Neural progenitor cell (in vitro differentiated cells): ENCODE measurements at regions not wholly inside any gene's neighbourhood (a gene's known extent, or its start where the extent isn't known, plus 50 kb on each side); places are given as distances from the start of the nearest gene placed in this dataset.

Experiments used
- DNase-seq: peaks from one replicate; pipeline ENCODE4 v3.0.0-alpha.2; 2016; ENCODE audit warnings: low spot score
- H2AFZ ChIP-seq: fragments of 200-600 bp; sonication (generic); replicated peaks from 2 replicates; pipeline ENCODE4 v1.6.1; 2016; ENCODE audit warnings: antibody characterized with exemption
- H3F3A ChIP-seq: fragments of 200-600 bp; sonication (generic); 2 replicates; pipeline ENCODE4 v1.6.1; 2016; ENCODE audit warnings: antibody characterized with exemption, low read depth
- H3K27ac ChIP-seq: fragments of 200-600 bp; sonication (generic); 2 replicates; pipeline ENCODE4 v1.5.1; 2016; ENCODE audit warnings: mild to moderate bottlenecking
- H3K27me3 ChIP-seq: fragments of 200-600 bp; sonication (generic); 2 replicates; pipeline ENCODE4 v1.6.1; 2016; ENCODE audit warnings: mild to moderate bottlenecking, moderate library complexity
- H3K36me3 ChIP-seq: fragments of 200-600 bp; sonication (generic); 2 replicates; pipeline ENCODE4 v1.5.1; 2016
- H3K4me1 ChIP-seq: fragments of 200-600 bp; sonication (generic); 2 replicates; pipeline ENCODE4 v1.6.1; 2016; ENCODE audit warnings: mixed run types
- H3K4me2 ChIP-seq: fragments of 200-600 bp; sonication (generic); 2 replicates; pipeline ENCODE4 v1.6.1; 2016
- H3K4me3 ChIP-seq: fragments of 200-600 bp; sonication (generic); 2 replicates; pipeline ENCODE4 v1.5.1; 2016
- H3K79me2 ChIP-seq: fragments of 200-600 bp; sonication (generic); 2 replicates; pipeline ENCODE4 v1.6.1; 2016; ENCODE audit warnings: low read depth
- H3K9ac ChIP-seq: fragments of 200-600 bp; sonication (generic); 2 replicates; pipeline ENCODE4 v1.6.1; 2016
- H3K9me3 ChIP-seq: fragments of 200-600 bp; sonication (generic); 2 replicates; pipeline ENCODE4 v1.5.1; 2016; ENCODE audit warnings: low read depth
- H4K20me1 ChIP-seq: fragments of 200-600 bp; sonication (generic); 2 replicates; pipeline ENCODE4 v1.6.1; 2016; ENCODE audit warnings: low read depth
- H3K27ac Mint-ChIP-seq: 3 replicates; pipeline ENCODE4 v1.8.0; 2021; ENCODE audit warnings: mixed read lengths
- H3K27me3 Mint-ChIP-seq: 2 replicates; pipeline ENCODE4 v1.8.0; 2022; ENCODE audit warnings: low read depth, mild to moderate bottlenecking, inconsistent platforms, moderate library complexity, mixed read lengths; ENCODE audit not compliant: insufficient read depth
- H3K36me3 Mint-ChIP-seq: 3 replicates; pipeline ENCODE4 v1.8.0; 2021; ENCODE audit warnings: mixed read lengths
- H3K4me1 Mint-ChIP-seq: 3 replicates; pipeline ENCODE4 v1.8.0; 2021; ENCODE audit warnings: mixed read lengths
- H3K4me3 Mint-ChIP-seq: 3 replicates; pipeline ENCODE4 v1.8.0; 2021; ENCODE audit warnings: mild to moderate bottlenecking, moderate library complexity, mixed read lengths
- H3K9me3 Mint-ChIP-seq: 3 replicates; pipeline ENCODE4 v1.8.0; 2020; ENCODE audit warnings: mixed read lengths
- EZH2 ChIP-seq: fragments of 200-600 bp; sonication (generic); IDR thresholded peaks from 2 replicates; pipeline ENCODE4 v1.6.1; 2017; ENCODE audit warnings: antibody characterized with exemption, mild to moderate bottlenecking, moderate library complexity
- EZH2phosphoT487 ChIP-seq: fragments of 200-600 bp; sonication (generic); IDR thresholded peaks from 2 replicates; pipeline ENCODE4 v1.6.1; 2017; ENCODE audit warnings: antibody characterized with exemption
- TF ChIP-seq, protein P1 (sequence below): fragments of 200-600 bp; sonication (generic); IDR thresholded peaks from 2 replicates; pipeline ENCODE4 v1.5.1; 2017; ENCODE audit warnings: antibody characterized with exemption, mild to moderate bottlenecking

DNA sequence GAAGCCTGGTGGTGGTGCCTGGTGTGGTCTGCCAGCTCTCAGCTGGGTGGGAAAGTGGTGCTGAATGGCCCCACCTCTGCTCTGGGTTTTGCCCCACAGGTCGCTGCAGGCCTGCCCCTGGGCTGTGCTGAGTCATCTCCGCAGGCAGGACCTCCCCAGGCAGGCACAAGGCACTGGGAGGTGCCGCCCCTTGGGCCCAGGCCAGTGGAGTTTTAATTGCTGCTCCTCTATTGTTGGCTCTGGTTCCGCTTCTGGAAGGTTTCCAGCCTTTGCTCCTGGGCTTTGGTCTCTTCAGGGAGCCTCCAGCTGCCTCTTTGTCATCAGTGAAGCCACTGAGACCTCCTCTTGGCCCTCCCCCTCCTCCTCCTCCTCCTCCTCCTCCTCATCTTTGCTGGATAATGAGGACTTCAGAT is 180.3 kb upstream of the GRB10 start:
- peaks cover 1% of the 10 kb centered on the region for H3K36me3 Mint-ChIP-seq
- H3K4me1 Mint-ChIP-seq = peaks cover 13% of the 10 kb centered on the region
- H3K27me3 Mint-ChIP-seq = peaks cover 13% of the 10 kb centered on the region
- H3F3A ChIP-seq = peaks cover 2% of the 10 kb centered on the region
- DNase-seq = peak; percentile 25
- H3K4me2 ChIP-seq = no peak overlapping the region
- H4K20me1 ChIP-seq = no peaks in the 10 kb centered on the region
- H3K27ac ChIP-seq = no peak overlapping the region
- H3K4me1 ChIP-seq = peaks cover 3% of the 10 kb centered on the region
- no peak overlapping the region for H3K4me3 Mint-ChIP-seq
- H3K4me3 ChIP-seq = no peak overlapping the region
- TF ChIP-seq EZH2 (no peak), EZH2phosphoT487 (no peak)
- TF ChIP-seq, protein P1, sequence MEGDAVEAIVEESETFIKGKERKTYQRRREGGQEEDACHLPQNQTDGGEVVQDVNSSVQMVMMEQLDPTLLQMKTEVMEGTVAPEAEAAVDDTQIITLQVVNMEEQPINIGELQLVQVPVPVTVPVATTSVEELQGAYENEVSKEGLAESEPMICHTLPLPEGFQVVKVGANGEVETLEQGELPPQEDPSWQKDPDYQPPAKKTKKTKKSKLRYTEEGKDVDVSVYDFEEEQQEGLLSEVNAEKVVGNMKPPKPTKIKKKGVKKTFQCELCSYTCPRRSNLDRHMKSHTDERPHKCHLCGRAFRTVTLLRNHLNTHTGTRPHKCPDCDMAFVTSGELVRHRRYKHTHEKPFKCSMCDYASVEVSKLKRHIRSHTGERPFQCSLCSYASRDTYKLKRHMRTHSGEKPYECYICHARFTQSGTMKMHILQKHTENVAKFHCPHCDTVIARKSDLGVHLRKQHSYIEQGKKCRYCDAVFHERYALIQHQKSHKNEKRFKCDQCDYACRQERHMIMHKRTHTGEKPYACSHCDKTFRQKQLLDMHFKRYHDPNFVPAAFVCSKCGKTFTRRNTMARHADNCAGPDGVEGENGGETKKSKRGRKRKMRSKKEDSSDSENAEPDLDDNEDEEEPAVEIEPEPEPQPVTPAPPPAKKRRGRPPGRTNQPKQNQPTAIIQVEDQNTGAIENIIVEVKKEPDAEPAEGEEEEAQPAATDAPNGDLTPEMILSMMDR = no peak
- H3K27ac Mint-ChIP-seq = peak overlapping the region; percentile 60
- no peaks in the 10 kb centered on the region for H3K79me2 ChIP-seq
- H3K27me3 ChIP-seq = no peaks in the 10 kb centered on the region
- H3K9me3 Mint-ChIP-seq = peaks cover 30% of the 10 kb centered on the region
- H3K9me3 ChIP-seq = peaks cover 11% of the 10 kb centered on the region
- H2AFZ ChIP-seq = no peak overlapping the region
- H3K36me3 ChIP-seq = no peaks in the 10 kb centered on the region
- H3K9ac ChIP-seq = no peak overlapping the region

DNA sequence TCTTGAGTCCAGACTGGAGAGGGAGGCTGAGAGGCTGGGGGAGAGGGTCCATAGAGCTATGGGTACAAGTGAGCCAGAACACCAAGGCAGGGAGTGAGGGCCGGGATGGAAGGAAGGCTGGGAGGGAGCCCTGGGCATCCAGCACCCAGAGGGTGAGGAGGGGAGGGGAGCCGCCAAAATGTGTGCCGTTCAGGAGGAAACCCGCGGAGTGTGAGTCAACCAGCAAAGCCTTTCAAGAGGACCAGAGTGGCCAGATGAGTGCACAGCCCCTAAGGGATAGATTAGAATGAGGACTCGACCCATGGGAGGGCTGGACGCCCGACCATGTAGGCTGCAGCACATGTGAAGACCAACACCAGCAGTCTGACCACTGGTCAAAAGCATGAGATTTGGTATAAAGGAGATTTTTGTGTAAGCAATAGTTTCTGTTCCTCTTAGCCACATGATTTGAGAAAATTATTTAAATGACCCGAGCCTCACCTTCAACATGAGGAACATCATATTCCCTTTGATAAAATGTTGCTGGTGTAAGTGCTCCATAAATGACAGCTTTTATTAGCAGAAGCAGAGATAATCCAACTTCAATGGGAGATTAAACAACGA is 179.7 kb upstream of the GRB10 start:
- H3K36me3 Mint-ChIP-seq = peaks cover 1% of the 10 kb centered on the region
- H3K27me3 Mint-ChIP-seq = peaks cover 13% of the 10 kb centered on the region
- peaks cover 30% of the 10 kb centered on the region for H3K9me3 Mint-ChIP-seq

DNA sequence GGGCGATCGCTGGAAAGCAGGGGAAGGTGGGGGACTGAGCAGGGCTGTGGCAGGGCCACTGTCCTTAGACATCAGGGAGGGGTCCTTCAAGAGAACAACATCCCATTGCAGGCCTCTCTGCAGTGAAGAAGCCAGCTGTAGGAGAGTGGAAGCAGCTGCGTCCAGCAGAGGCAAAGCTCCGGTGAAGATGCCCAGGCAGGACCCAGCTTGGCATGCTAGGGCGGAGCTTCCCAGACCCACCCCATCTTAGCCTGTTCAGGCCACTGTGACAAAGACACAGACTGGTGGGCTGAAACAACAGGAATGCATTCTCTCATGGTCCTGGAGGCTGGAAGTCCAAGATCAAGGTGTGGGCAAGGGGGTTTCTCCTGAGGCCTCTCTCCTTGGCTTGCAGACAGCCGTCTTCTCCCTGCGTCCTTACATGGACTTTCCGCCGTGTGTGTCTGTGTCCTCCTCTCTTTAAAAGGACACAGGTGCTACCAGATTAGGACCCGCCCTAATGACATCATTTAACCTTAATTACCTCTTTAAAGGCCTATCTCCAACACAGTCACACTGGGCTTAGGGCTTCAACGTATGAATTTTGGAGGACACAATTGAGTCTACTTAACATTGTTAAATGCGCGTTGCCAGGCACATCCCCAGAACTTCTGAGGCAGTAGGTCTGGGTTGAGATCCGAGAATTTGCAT is 178.1 kb upstream of the GRB10 start:
- H3K4me1 Mint-ChIP-seq = peaks cover 26% of the 10 kb centered on the region
- Histone ChIP-seq H3K4me1 (peaks cover 3% of the 10 kb centered on the region), H3K9me3 (no peaks in the 10 kb centered on the region), H3K27me3 (no peaks in the 10 kb centered on the region), H3K36me3 (no peaks in the 10 kb centered on the region), H3K79me2 (no peaks in the 10 kb centered on the region), H3K9ac (no peak overlapping the region), H3K4me2 (no peak overlapping the region), H2AFZ (no peak overlapping the region), H3K27ac (no peak overlapping the region), H4K20me1 (no peaks in the 10 kb centered on the region), H3F3A (peaks cover 2% of the 10 kb centered on the region), H3K4me3 (no peak overlapping the region)
- no peaks in the 10 kb centered on the region for H3K36me3 Mint-ChIP-seq
- no peak overlapping the region for H3K27ac Mint-ChIP-seq
- peaks cover 22% of the 10 kb centered on the region for H3K9me3 Mint-ChIP-seq
- no peak for DNase-seq
- no peak overlapping the region for H3K4me3 Mint-ChIP-seq
- peaks cover 13% of the 10 kb centered on the region for H3K27me3 Mint-ChIP-seq
- TF ChIP-seq EZH2 (no peak), EZH2phosphoT487 (no peak)
- TF ChIP-seq, protein P1 = no peak

More for the DNA sequence above, 179.7 kb upstream of the GRB10 start:
- H3K4me3 ChIP-seq = no peak overlapping the region
- H3K27ac ChIP-seq = no peak overlapping the region
- Mint-ChIP-seq H3K4me3 (no peak overlapping the region), H3K27ac (no peak overlapping the region), H3K4me1 (peaks cover 18% of the 10 kb centered on the region)
- H3K4me2 ChIP-seq = no peak overlapping the region
- no peak for DNase-seq
- H3K9ac ChIP-seq = no peak overlapping the region
- no peaks in the 10 kb centered on the region for H3K27me3 ChIP-seq
- H3K36me3 ChIP-seq = no peaks in the 10 kb centered on the region
- no peak for TF ChIP-seq EZH2
- no peak for TF ChIP-seq EZH2phosphoT487
- TF ChIP-seq, protein P1 = no peak
- H3F3A ChIP-seq = peaks cover 2% of the 10 kb centered on the region
- peaks cover 7% of the 10 kb centered on the region for H3K9me3 ChIP-seq
- peaks cover 3% of the 10 kb centered on the region for H3K4me1 ChIP-seq
- no peaks in the 10 kb centered on the region for H3K79me2 ChIP-seq
- H2AFZ ChIP-seq = no peak overlapping the region
- H4K20me1 ChIP-seq = no peaks in the 10 kb centered on the region
